DND-41 (cell line): ENCODE measurements at regions not wholly inside any gene's neighbourhood (a gene's known extent, or its start where the extent isn't known, plus 50 kb on each side); places are given as distances from the start of the nearest gene placed in this dataset.

Source experiments
- CTCF ChIP-seq: IDR thresholded peaks from 2 replicates; pipeline ENCODE4 v1.5.1; 2012; ENCODE audit warnings: borderline replicate concordance, low read length, moderate library complexity, mild to moderate bottlenecking; ENCODE audit not compliant: poor library complexity, severe bottlenecking; ENCODE audit errors: extremely low read depth
- EZH2 ChIP-seq: IDR thresholded peaks from 3 replicates; pipeline ENCODE4 v1.6.1; 2012; ENCODE audit warnings: borderline replicate concordance, low read depth, mild to moderate bottlenecking, moderate library complexity, low read length, inconsistent platforms; ENCODE audit not compliant: severe bottlenecking

GRCh38 chr11:114848027-114848426 is 169.7 kb downstream of the NXPE2 start:
- no peak for TF ChIP-seq CTCF
- no peak for TF ChIP-seq EZH2
